HG02840 (cell line): ENCODE measurements at regions not wholly inside any gene's neighbourhood (a gene's known extent, or its start where the extent isn't known, plus 50 kb on each side); places are given as distances from the start of the nearest gene placed in this dataset.
"Not testable (repeated sequence)": the region's sequence is repeated elsewhere in the genome, so short reads cannot be mapped to it uniquely, and the experiment has no call there.

Experiments
- ATAC-seq: cut with Tn5 transposase; IDR thresholded peaks from one replicate; pipeline ENCODE4 v1.9.1; 2021; ENCODE audit warnings: mild to moderate bottlenecking, moderate library complexity, moderate number of reproducible peaks; ENCODE audit not compliant: unreplicated experiment, low FRiP score

DNA sequence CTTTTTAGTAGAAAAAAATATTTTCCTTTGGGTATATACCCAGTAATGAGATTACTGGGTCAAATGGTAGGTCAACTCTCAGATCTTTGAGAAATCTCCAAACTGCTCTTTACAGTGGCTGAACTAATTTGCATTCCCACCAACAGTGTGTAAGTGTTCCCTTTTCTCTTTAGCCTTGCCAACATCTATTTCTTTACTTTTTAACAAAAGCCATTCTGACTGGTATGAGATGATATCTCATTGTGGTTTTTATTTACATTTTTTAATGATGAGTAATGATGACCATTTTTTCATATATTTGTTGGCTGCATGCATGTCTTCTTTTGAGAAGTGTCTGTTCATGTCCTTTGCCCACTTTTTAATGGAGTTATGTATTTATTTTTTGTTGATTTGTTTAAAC is 1086.2 kb upstream of the GJE1 start:
- ATAC-seq, result not testable (repeated sequence)

DNA sequence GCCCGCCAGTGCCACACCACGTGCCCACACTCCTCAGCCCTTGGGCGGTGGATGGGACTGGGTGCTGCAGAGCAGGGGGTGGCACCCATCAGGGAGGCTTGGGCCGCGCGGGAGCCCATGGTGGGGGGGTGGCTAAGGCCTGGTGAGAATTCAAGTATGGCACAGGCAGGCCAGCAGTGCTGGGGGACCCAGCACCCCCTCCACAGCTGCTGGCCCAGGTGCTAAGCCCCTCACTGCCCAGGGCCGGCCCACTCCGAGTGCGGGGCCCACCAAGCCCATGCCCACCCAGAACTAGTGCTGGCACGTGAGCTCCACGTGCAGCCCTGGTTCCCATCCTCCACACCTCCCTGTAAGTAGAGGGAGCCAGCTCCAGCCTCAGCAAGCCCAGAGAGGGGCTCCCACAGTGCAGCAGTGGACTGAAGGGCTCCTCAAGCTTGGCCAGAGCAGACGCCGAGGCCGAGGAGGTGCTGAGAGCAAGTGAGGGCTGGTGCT is 1091.1 kb upstream of the GJE1 start:
- no peak for ATAC-seq

DNA sequence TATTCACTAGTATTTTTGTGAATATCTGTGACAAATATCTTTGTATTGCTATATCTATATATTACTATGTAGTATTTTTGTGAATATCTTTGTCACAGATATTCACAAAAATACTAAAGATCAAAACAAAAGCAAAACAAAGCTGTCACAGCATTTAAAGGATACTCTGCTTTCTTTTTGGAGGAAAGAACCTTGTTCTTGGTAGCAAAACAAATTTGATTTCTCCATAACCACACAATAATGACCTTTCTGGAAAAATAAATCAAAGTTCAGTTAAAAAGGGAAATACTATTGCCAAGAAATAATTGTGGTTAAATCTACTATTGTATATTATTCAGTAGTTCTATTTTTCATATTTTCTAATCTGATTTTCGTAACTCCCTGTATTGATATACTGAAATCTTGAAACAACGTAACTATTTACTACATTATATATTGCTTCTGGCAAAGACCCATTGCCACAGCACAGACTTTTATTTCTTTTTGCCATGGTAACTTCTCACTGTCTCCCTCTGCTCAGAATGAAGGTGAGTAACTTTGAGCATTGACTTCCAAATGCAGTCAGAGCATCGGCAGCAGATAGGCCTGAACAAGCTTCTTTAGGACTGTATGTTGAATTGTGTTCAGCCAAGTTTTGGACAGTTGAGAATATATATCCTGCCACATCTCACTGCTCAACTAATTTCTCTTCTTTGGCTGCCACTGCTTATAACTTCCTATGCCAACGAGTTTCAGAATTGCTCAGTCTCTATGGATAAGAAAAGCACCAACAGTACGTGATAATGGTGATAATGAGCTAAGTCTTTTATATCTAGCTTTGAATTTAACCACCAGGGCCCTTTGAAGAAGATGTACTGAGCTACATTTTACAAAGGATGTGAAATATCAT is 1097.2 kb upstream of the GJE1 start:
- no peak for ATAC-seq

DNA sequence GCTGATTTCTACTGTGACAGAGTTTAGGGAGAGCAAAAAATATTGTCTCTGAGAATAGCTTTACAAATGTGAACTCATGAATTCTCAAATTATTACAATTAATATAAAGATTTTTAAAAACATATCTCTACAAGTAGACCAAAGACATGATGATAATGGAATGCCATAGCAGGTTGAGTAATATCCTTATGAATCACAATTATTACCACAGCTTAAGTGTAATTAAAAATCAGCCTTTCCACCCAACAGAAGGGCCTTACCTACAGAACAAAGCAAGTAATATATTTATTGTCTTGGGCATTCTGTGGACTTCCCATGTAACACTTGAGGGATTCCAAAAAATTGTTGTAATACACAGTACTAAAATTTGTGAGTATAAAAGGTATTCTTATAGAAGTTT is 1099.6 kb upstream of the GJE1 start:
- no peak for ATAC-seq

DNA sequence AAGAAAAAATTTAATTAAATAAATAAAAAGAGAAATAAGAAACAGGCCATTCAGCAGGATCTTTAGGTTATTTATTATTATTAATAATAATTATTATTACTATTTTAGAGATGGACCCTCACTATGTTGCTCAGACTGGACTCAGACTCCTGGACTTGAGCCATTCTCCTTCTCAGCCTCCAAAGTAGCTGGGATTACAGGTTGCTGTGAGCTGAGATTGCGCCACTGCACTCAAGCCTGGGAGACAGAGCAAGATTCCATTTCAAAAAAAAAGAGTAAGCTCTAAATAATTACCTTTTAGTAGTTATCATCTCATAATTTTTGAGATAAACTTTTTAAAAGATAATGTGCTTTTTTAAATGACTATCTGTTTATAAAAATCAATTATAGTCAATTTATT is 1102.8 kb upstream of the GJE1 start:
- no peak for ATAC-seq

DNA sequence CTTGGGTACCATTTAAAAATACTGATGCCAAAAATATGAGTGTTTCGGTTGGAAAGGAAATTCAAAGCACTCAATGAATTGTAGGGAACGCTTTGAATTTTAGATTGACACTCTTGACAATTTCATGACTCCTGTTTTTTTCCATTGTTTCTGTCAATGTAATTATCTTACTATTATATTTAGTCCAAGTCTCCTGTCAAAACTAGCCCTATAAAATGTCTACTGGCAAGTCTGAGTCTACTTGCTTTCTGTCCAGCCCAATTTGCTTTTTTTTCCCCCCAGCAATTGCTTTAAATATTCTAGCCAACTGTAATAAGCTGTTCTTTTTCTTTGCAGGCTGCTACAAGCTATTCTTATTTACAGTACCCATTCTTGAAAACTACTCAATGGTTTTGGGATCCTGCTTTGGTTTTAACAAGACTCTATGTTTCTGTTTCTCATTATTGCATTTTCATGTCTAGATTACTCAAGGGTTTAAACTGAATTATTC is 1103.9 kb upstream of the GJE1 start:
- no peak for ATAC-seq

DNA sequence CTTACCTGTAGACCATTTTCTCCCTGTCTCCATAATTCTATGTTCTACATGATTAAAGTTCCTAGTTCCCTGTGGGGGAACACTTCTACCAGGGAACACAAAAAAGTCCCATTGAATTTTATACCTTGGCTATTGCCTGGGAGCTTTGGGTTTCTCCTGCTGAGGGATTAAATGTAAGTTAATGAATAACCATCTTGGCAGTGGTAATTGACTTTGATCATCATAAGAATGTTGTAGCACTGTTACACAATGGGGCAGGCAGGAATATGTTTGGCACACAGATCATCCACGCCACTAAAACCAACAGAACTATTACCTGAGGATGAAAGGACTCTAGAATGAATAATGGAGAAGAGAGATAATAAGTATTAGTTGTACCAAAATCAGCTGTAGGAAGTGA is 1106.2 kb upstream of the GJE1 start:
- no peak for ATAC-seq

DNA sequence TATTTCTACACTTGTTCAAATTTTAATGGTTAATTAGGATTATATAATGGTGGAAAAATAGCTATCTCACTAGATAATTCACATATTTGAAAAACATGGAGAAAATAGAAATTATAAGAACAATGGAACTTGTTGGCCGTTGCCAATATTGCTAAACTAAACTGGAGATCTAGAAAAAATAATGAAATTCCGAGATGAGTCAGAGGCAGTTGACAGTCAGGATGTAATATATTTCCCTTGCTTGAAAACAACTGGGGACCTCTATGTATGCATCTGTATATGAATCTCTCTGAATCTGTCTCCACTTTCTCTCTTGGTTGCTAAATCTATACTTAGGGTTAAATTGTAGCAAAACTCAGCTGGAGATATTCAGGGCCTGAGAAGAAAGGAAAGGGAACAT is 1108.2 kb upstream of the GJE1 start:
- ATAC-seq, result no peak

DNA sequence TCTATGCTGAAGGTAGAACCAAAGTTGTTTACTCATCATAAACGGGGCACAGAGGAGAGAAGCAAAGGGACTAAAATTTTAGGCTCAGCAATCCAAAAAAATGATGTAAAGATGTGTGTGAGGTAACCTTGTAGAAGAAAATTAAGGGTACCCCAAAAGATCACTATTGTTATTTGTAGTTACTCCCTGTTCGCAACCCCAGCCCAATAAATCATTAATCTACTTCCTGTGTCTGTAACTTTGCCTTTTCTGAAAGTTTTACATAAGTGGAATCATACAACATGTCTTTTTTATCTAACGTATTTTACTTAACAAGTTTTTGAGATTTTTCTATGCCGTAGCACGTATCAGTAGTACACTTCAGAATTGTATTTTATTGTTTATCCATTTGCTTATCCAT is 1114.8 kb upstream of the GJE1 start:
- ATAC-seq, result no peak

DNA sequence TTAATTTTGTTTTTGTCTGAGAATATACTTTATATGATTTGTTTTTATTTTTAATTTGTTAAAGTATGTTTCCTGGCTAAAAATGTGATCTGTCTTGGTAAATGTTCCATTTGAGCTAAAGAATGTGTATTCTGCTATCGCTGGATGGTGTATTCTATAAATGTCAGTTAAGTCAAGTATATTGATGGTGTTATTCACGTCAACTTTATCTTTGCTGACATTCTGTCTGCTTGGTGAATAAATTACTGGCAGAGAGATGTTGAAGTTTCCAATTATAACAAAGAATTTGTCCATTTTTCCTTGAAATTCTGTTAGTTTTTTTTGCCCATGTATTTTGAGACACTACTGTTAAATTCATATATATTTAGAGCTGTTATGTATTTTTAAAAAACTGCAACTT is 1131.8 kb upstream of the GJE1 start:
- no peak for ATAC-seq

DNA sequence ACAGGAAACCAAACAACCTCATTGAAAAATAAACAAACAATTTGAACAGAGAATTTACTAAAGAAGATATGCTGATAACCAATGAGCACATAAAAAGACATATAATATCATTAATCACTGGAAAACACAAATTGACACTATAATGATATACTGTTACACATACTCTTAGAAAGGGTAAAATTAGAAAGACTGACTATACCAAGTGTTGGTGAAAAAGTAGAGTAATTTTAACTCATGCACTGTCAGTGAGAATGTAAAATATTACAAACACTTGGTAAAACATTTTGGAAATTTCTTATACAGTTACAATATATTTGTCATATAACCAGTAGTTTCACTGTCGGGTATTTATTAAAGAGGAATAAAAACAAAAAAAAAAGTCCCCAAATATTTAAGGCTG is 1139.2 kb upstream of the GJE1 start:
- ATAC-seq, result no peak

DNA sequence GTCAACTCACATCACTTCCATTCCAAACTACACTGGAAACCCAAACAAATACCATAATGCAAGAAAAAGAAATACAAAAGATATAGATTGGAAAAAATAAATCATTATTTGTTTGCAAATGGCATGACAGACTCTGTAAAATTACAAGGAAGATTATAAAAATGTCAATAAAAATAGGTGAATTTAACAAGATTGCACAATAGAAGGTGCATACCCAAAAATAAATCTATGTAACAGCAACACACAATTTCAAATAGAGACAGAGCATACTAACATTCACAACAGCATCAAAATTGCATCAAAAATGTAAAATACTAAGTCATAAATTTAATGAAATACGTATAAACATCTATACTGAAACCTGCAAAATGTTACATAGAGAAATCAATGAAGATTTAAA is 1140.0 kb upstream of the GJE1 start:
- no peak for ATAC-seq

DNA sequence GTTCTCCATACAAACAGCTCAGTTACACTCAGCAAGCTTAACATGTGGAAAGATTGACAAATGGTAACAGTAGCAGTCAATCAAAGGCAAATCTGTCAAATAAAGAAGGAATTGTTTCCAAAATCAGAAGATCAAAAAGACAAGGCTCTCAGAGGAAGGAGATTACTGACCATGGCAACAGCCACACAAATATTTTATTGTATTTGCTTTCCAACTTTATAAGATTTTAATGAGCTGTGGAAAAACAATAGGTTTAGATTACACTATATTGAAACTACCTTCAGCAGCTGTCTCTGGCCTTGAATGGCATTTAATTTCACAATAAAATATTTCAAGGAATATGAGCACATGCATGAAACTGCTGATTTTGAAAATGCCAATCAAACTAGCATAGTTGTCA is 1143.9 kb upstream of the GJE1 start:
- ATAC-seq, result no peak

DNA sequence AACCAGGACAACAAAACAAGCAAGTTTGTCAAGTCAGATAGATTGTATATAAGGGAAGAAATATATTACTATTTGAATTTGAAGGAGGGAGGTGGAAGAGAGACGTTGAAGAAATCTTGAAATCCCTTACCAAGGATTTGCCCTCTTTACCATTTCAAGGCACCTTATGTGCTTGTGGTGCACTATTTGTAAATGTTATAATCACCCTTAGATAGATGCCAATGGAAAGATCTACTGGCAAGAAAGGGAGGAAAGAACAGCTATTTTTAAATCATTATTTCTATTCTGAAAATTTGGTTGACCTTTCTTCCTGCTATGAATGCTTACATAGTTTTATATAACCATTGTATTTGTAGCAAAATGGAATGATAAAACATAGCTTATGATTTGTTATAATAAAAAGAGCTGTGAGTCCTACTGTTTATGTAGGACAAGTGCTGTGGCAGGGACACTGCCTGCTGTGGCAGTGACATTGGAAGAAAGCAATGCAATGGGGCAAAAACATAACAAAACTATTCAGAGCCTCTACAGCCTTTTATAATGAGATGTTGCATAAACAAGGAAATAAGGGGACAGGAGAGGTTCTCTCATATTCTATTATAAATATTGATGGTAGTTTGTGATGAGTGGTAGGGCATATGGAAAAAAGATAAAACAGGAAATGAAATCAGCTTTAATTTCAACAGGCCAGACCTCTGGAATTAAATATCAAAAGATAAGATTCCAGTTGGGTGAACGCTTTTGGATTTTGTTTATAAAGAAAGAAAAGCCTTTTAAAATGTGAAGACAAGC is 1145.2 kb upstream of the GJE1 start:
- ATAC-seq, result no peak

DNA sequence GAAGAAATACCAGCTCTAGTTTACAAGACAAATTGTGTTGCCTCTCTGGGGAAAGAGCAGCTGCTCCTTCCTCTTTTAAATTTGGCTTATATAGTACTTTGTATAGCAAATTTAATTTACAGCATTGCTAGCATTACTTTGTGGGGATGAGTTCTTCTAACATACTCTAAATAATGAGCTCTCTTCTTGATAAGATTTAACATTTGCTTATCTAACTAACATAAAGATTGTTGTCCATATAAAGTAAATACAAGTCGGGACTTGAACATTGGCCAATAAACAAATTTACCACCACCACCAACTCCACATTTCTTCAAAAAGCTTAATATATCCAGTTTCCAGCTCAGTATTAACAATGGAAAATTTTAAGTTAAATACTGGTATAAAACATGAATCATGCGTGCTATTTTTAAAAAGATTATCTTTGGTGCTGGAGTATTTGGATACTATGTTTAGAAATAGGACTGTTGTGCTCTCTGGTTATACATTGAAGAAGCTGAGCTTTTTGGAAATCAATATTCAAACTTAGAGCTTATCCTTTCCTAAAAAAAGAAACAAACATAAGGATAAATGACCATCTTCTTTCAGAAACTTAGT is 1146.9 kb upstream of the GJE1 start:
- no peak for ATAC-seq

DNA sequence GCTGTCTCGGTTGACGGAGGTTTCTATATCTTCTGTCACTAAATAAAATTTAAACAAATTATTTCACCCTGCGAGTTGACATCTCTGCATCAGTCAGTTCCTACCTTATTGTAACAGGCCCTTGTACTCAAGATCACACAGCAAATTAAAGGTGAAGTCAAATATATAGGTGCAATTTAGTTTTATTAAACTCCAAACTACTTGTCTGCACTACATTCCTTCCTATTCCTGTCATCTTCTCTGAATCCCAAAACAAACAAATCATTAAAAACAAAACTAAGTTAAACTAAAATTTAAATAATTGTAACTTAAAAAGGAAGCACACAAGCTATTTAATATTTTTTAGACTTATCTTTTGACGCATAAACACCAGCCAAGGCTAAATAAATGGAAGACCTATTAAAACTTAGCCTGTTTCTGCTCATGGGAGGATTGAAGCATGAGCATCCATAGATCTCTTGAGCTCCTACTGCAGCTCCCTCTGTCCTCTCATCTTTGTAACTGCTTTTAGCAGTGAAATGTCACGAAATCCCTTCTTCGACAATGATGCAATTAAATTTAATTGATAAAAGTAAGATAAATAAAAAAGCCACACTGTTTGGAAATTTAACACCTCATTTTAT is 1152.3 kb upstream of the GJE1 start:
- no peak for ATAC-seq

DNA sequence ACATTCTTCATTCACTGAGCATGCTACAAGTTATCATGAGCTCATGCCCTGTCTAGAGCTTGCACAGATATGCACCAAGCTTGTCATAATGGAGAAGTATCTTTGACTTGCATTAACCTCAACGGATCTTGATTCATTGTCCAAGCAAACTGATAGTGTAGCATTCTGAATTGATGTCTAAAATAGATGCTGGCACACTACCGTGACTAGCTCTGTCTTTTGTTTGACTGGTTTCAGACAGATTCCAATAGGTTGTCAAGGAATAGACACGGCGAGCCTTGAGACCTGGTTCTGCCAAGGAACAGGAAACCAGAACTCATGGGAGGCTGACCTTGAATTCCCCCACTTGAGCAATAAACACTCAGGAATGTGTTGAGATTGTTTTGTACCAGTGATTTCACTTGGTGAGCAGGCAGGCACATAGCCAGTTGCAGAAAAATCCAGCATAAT is 1153.1 kb upstream of the GJE1 start:
- no peak for ATAC-seq

DNA sequence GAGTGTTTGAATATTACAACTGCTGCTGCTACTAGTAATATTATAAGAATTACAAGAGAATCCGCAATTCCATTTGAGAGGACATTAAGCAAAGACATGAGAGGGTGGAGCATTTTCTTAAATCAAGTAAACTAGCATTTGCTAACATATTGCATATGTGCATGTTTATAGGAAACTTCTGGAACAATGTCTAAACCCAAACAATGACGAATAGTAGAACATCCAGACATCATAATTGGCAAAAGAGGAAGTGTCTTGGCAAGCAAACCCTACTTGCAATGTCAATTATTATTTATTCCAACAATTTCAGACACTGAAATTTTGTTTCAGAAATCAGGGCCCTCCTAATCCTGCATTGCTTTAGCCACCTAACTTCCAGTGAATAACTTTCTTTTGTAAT is 1155.3 kb upstream of the GJE1 start:
- no peak for ATAC-seq

DNA sequence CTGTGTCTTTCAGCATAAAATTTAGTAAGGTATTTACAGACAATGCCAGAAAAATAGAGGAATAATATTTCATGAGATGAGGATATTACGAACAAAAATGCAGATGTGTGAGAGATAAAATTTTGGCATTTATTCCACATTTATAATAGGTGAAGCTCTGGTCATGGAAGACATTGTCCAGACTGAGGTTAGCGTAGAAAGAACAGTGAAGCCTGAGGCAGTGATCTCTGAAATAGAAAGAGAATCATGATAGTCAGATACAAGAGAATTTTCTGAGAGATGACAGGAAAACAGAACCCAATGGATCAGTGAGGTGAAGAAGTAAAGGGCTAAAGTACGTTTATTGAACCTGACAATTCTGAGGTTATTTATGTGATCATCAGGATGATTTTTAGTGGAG is 1155.9 kb upstream of the GJE1 start:
- ATAC-seq, result no peak

DNA sequence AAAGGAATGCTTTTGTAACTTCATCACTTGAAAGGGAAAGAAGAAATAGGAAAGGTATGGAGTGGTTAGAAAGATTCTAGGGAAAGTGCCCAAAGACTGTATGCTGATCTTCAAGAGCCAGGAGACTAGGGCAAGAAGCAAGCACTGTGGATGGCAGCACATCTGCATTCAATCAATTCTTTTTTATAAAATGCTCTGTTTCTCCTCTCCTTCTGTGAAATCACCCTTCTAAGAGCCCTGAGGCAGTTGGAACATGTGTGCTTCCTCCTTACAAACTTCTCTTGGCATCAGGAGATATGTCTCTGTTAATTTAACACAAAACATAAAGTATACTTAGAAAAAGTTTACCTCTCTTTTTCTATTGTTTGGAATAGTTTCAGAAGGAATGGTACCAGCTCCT is 1162.2 kb upstream of the GJE1 start:
- ATAC-seq, result no peak

DNA sequence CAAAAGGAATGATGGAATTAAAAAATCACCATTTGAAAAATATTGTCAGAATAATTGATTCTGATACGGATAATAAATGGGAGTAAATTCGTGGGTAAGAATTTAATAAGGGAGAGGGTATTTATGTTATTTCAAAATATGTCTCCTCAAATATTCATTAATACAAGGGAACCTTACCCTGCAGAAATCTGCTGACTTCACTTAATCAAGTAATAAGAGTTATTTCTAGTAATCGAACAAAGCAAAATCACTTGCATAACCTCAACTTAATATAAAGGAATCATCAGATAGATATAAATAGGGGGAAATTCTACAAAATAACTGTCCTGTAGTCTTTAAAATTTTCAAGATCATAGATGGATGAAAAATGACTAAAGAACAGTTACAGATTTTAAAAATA is 1164.7 kb upstream of the GJE1 start:
- no peak for ATAC-seq
